ENCODE measurements at regions not wholly inside any gene's neighbourhood (a gene's known extent, or its start where the extent isn't known, plus 50 kb on each side); places are given as distances from the start of the nearest gene placed in this dataset.

- ATAC-seq = no peak
Measured at GRCh38 chr5:172588380-172588779, 52.7 kb upstream of the NEURL1B start.

GRCh38 chr5:172587061-172587405 is 54.0 kb upstream of the NEURL1B start:
- ATAC-seq = no peak

GRCh38 chr5:172586125-172587060 is 54.7 kb upstream of the NEURL1B start:
- ATAC-seq = no peak

- no peak for ATAC-seq
Measured at GRCh38 chr5:172585114-172585513, 55.9 kb upstream of the NEURL1B start.

- ATAC-seq = no peak
Measured at GRCh38 chr5:172584638-172585037, 56.4 kb upstream of the NEURL1B start.

GRCh38 chr5:172583931-172584511 is 57.0 kb upstream of the NEURL1B start:
- peak; percentile 40 for ATAC-seq

- no peak for ATAC-seq
Measured at GRCh38 chr5:172582940-172583339, 58.1 kb upstream of the NEURL1B start.

GRCh38 chr5:172581315-172581714 is 59.7 kb upstream of the NEURL1B start:
- ATAC-seq = no peak

- no peak for ATAC-seq
Measured at GRCh38 chr5:172579403-172579990, 61.6 kb upstream of the NEURL1B start.

- ATAC-seq = no peak
Measured at GRCh38 chr5:172577267-172577909, 63.7 kb upstream of the NEURL1B start.

GRCh38 chr5:172575816-172576545 is 65.1 kb upstream of the NEURL1B start:
- no peak for ATAC-seq

- ATAC-seq = no peak
Measured at GRCh38 chr5:172575416-172575815, 65.6 kb upstream of the NEURL1B start.

- ATAC-seq = no peak
Measured at GRCh38 chr5:172574871-172575223, 66.2 kb upstream of the NEURL1B start.

- ATAC-seq = no peak
Measured at GRCh38 chr5:172573986-172574870, 66.8 kb upstream of the NEURL1B start.

GRCh38 chr5:172573120-172573882 is 67.8 kb upstream of the NEURL1B start:
- ATAC-seq = no peak

GRCh38 chr5:172572440-172572839 is 68.6 kb upstream of the NEURL1B start:
- ATAC-seq = no peak

GRCh38 chr5:172571892-172572291 is 69.2 kb upstream of the NEURL1B start:
- no peak for ATAC-seq

- peak; percentile 12 for ATAC-seq
Measured at GRCh38 chr5:172571413-172571812, 69.7 kb upstream of the NEURL1B start.

GRCh38 chr5:172570594-172571334 is 70.3 kb upstream of the NEURL1B start:
- no peak for ATAC-seq
